Skeletal muscle tissue (tissue), 3 donors: ENCODE measurements at regions not wholly inside any gene's neighbourhood (a gene's known extent, or its start where the extent isn't known, plus 50 kb on each side); places are given as distances from the start of the nearest gene placed in this dataset.
"Not testable (repeated sequence)": the region's sequence is repeated elsewhere in the genome, so short reads cannot be mapped to it uniquely, and the experiment has no call there.

Experiments used
- H3K27ac ChIP-seq: one replicate; pipeline ENCODE4 v1.7.0; 2013; ENCODE audit warnings: mild to moderate bottlenecking, low read depth, low read length, inconsistent platforms
- H3K27me3 ChIP-seq, 3 donors: one replicate each; pipeline ENCODE4 v1.7.0; 2013; ENCODE audit warnings: low read length in 3 of 3; ENCODE audit not compliant: control insufficient read depth in 3 of 3, insufficient read depth in 3 of 3
- H3K36me3 ChIP-seq, 3 donors: one replicate each; pipeline ENCODE4 v1.7.0; 2013; ENCODE audit warnings: low read length in 3 of 3; ENCODE audit not compliant: control insufficient read depth in 3 of 3, insufficient read depth in 3 of 3
- H3K4me1 ChIP-seq, 3 donors: one replicate each; pipeline ENCODE4 v1.7.0; 2013; ENCODE audit warnings: low read length in 3 of 3, mild to moderate bottlenecking in 3 of 3; ENCODE audit not compliant: control insufficient read depth in 3 of 3, insufficient read depth in 3 of 3
- H3K4me3 ChIP-seq, 3 donors: one replicate each; pipeline ENCODE4 v1.7.0; 2013; ENCODE audit warnings: low read length in 3 of 3
- H3K9ac ChIP-seq, 3 donors: one replicate each; pipeline ENCODE4 v1.7.0; 2013; ENCODE audit warnings: low read length in 3 of 3, mild to moderate bottlenecking in 3 of 3, moderate library complexity in 2 of 3, low read depth in 1 of 3
- H3K9me3 ChIP-seq, 3 donors: one replicate each; pipeline ENCODE4 v1.7.0; 2013; ENCODE audit warnings: low read length in 3 of 3; ENCODE audit not compliant: control insufficient read depth in 3 of 3
- donor health status: Osteomylitis.

- no peaks in the 10 kb centered on the region for H3K27me3 ChIP-seq
- no peak overlapping the region for H3K9ac ChIP-seq
Measured at GRCh38 chr2:163135256-163135655, 296.7 kb upstream of the KCNH7 start.

DNA sequence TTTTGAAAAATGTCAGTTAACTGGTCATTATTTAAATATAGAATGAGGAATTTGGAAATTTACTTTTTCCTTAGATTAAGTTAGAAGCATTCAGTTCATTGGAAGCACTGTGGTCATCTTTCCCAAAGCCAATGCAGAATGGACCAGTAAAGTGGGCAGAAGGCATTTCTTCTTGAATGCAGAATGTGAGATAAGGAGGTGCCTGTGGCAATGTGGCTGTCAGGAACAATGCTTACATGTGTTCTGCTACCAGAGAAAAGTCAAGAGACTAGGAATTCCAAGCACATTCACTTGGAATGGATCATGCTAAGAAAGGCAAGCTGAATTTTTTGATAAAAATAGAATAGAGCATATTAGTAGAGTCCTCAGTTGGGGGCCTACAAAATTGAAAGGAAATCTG is 295.0 kb upstream of the KCNH7 start:
- no peak overlapping the region for H3K4me3 ChIP-seq
- no peak overlapping the region for H3K9ac ChIP-seq
- no peaks in the 10 kb centered on the region for H3K4me1 ChIP-seq
- no peaks in the 10 kb centered on the region for H3K27me3 ChIP-seq
- H3K27ac ChIP-seq = no peak overlapping the region
- no peaks in the 10 kb centered on the region for H3K9me3 ChIP-seq
- H3K36me3 ChIP-seq = no peaks in the 10 kb centered on the region

More at GRCh38 chr2:163135256-163135655, 296.7 kb upstream of the KCNH7 start:
- Histone ChIP-seq H3K36me3 (no peaks in the 10 kb centered on the region), H3K4me1 (no peaks in the 10 kb centered on the region), H3K4me3 (no peak overlapping the region), H3K27ac (no peak overlapping the region), H3K9me3 (no peaks in the 10 kb centered on the region)

DNA sequence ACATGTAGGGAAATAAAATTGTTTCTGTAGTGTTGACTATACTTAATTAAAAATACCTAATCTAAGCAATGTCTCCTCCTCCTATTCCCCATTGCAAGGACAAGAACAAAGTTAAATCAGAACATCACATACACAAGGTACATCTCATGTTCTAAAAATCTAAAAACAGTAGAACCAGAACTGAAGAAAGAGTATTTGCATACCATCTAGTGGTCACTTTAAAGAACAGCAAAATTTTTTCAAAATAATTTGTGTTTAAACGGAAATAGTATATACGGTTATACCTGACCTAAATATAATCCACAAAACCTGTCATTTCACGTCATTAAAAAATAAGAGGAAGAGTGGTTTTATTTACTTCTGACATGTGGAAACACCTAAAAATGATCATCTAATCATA is 294.3 kb upstream of the KCNH7 start:
- Histone ChIP-seq H3K27ac (no peak overlapping the region), H3K9ac (no peak overlapping the region), H3K27me3 (no peaks in the 10 kb centered on the region), H3K36me3 (no peaks in the 10 kb centered on the region), H3K9me3 (no peaks in the 10 kb centered on the region), H3K4me1 (no peaks in the 10 kb centered on the region), H3K4me3 (no peak overlapping the region)

DNA sequence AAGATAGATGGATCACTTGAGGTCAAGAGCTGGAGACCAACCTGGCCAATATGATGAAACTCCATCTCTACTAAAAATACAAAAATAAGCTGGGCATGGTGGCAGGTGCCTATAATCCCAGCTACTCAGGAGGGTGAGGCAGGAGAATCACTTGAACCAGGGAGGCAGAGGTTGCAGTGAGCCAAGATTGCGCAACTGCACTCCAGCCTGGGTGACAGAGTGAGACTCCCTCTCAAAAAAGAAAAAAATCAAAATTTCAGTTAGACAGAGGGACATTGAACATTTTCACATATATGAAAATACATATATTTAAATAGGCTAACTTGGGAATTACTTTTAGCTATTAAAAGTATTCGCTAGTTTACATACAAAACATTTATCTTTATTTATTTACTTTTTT is 293.6 kb upstream of the KCNH7 start:
- H3K27ac ChIP-seq, H3K27me3 ChIP-seq, H3K4me3 ChIP-seq: not testable (repeated sequence)

GRCh38 chr2:163123526-163123925 is 285.0 kb upstream of the KCNH7 start:
- Histone ChIP-seq H3K27ac (no peak overlapping the region), H3K4me1 (no peaks in the 10 kb centered on the region), H3K36me3 (no peaks in the 10 kb centered on the region), H3K4me3 (no peak overlapping the region), H3K9ac (no peak overlapping the region), H3K9me3 (no peaks in the 10 kb centered on the region), H3K27me3 (no peaks in the 10 kb centered on the region)

More for the DNA sequence above, 293.6 kb upstream of the KCNH7 start:
- H3K36me3 ChIP-seq, H3K9ac ChIP-seq, H3K9me3 ChIP-seq, H3K4me1 ChIP-seq: not testable (repeated sequence)

- Histone ChIP-seq H3K9ac (no peak overlapping the region), H3K4me1 (no peaks in the 10 kb centered on the region), H3K27me3 (no peaks in the 10 kb centered on the region), H3K36me3 (no peaks in the 10 kb centered on the region), H3K4me3 (no peak overlapping the region), H3K27ac (no peak overlapping the region), H3K9me3 (no peaks in the 10 kb centered on the region)
Measured at GRCh38 chr2:163122257-163122656, 283.7 kb upstream of the KCNH7 start.

DNA sequence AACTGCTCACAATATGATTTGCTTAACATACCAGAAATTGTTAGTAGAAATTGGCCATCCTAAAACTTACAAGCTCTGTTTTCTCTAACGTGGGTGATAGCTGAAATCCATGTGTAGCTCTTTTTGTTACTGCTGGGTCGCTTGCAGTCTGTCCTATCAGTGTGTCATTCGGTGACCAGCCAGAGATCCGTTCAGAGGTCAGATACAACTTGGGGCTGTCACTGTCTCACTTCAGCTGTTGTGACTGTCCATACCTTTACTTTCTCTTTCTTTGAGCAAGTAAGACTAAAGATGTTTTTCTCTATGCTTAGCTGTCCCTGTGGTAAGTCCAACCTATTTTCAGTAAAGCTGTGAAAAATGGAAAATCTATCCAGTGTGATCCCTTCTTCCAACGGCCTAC is 282.9 kb upstream of the KCNH7 start:
- Histone ChIP-seq H3K27me3 (no peaks in the 10 kb centered on the region), H3K36me3 (no peaks in the 10 kb centered on the region), H3K9me3 (no peaks in the 10 kb centered on the region), H3K27ac (no peak overlapping the region), H3K4me1 (no peaks in the 10 kb centered on the region), H3K9ac (no peak overlapping the region), H3K4me3 (no peak overlapping the region)

GRCh38 chr2:163119966-163120365 is 281.4 kb upstream of the KCNH7 start:
- Histone ChIP-seq H3K27ac (no peak overlapping the region), H3K4me3 (no peak overlapping the region), H3K9ac (no peak overlapping the region), H3K9me3 (no peaks in the 10 kb centered on the region), H3K27me3 (no peaks in the 10 kb centered on the region), H3K4me1 (no peaks in the 10 kb centered on the region), H3K36me3 (no peaks in the 10 kb centered on the region)

DNA sequence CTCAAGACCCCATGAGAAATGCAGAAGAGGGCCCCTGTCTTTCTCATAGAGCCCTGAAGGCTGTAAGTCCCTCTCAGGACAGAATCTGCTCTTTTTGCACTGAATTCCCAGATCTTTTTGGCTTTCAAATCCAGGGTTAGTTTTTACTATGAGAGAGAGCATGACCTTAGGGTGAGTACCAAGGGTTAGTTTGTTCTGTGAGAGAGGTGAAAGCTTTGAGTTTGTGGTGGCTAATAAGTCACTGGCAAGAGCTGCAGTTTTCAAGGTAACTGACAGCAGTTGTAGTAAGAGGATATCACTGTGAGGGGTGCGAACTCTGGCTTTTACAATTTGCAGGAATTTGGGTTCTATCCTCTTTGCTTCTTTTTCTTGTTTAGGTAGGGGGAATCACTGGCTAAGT is 248.4 kb upstream of the KCNH7 start:
- Histone ChIP-seq H3K36me3 (no peaks in the 10 kb centered on the region), H3K27me3 (no peaks in the 10 kb centered on the region), H3K4me3 (no peak overlapping the region), H3K4me1 (no peaks in the 10 kb centered on the region), H3K9me3 (no peaks in the 10 kb centered on the region), H3K27ac (no peak overlapping the region), H3K9ac (no peak overlapping the region)

DNA sequence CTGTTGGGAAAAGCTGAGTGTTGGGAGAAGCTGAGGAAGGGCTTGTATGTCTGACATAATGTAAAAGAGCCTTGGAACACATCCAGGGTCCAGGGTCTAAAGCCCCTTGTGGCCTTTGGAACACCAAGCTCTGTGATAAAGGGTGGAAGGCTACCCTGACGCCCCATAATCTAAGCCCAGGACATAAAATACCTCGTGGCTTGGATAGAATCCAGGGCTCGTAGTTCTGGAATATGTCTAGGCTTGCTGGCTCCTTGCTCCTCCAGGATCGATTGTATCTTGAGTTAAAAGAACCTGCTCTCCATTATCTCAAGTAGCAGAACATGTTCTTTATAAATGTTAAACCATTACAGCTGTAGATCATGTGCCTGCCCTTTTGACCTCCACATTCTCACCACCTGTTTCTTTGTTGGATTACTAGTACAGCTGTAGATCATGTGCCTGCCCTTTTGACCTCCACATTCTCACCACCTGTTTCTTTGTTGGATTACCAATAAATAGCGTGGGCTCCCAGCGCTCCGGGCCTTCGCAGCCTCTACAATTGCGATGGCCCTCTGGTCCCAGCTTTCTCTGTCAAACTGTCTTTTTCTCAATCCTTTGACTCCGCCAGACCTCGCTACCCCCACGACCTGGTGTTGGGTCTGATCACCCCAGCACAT is 246.9 kb upstream of the KCNH7 start:
- not testable (repeated sequence) for H3K4me3 ChIP-seq, H3K36me3 ChIP-seq, H3K9me3 ChIP-seq, H3K4me1 ChIP-seq, H3K27ac ChIP-seq, H3K27me3 ChIP-seq, H3K9ac ChIP-seq

DNA sequence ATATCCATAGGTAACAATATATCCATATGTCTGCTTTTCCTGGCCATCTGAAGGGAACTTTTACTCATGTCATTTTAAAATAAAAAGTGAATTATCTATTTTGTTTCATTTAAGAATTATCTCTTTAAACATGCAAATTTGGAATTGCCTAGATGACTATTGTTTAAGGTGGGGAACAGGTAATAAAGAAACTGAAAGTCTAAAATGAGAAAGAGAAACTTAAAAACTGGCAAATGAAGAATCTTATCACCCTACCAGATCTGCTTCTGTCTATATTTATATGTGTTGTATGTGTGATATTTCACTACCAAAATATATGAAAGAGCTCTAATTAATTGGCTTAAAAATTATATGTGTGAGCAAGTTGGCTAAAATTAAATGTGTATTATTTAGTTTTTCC is 243.2 kb upstream of the KCNH7 start:
- Histone ChIP-seq H3K4me3 (no peak overlapping the region), H3K27ac (no peak overlapping the region), H3K9ac (no peak overlapping the region), H3K4me1 (no peaks in the 10 kb centered on the region), H3K9me3 (no peaks in the 10 kb centered on the region), H3K27me3 (no peaks in the 10 kb centered on the region), H3K36me3 (no peaks in the 10 kb centered on the region)
